GM18870 (cell line): ENCODE measurements at regions not wholly inside any gene's neighbourhood (a gene's known extent, or its start where the extent isn't known, plus 50 kb on each side); places are given as distances from the start of the nearest gene placed in this dataset.

Experiments used
- ATAC-seq: cut with Tn5 transposase; IDR thresholded peaks from one replicate; pipeline ENCODE4 v1.9.1; 2021; ENCODE audit warnings: moderate library complexity; ENCODE audit not compliant: unreplicated experiment

DNA sequence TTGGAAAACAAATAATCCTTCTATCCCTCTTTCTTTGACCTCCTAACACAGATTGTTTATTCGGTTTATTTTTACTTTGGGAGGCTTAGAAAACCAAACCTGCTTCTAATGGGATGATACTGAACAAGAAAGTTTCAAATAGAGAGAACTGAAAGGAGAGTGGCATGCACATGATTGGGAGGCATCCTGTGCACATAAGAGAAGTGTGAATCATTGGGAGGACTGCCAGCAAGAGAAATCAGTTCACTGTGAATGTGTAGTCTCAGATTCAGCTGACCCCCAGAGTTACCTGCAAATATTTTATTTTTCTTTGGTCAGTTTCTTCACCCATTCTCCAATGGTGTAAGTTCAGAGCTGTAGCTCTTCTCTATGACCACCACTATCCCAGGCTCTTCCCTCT, 1363.2 kb upstream of the ACVR2A start:
- ATAC-seq, result no peak

- ATAC-seq, result no peak
These were observed 1367.4 kb upstream of the ACVR2A start for GRCh38 chr2:146477383-146477782.

- no peak for ATAC-seq
These were observed 1376.3 kb upstream of the ACVR2A start for GRCh38 chr2:146468578-146468977.

GRCh38 chr2:146467425-146467824, 1377.4 kb upstream of the ACVR2A start:
- no peak for ATAC-seq

GRCh38 chr2:146465460-146465859, 1379.4 kb upstream of the ACVR2A start:
- ATAC-seq, result no peak

GRCh38 chr2:146461068-146461467, 1383.8 kb upstream of the ACVR2A start:
- ATAC-seq, result peak; percentile 60

GRCh38 chr2:146458585-146458984, 1386.2 kb upstream of the ACVR2A start:
- ATAC-seq, result no peak

DNA sequence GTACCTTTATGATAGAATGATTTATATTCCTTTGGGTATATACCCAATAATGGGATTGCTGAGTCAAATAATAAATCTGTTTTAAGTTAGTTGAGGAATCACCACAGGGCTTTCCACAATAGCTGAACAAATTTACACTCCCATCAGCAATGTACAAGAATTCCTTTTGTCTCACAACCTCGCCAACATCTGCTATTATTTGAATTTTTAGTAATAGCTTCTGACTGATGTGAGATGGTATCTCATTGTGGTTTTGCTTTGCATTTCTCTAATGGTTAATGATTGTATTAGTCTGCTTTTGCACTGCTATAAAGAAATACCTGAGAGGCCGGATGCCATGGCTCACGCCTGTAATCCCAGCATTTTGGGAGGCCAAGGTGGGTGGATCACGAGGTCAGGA, 1387.6 kb upstream of the ACVR2A start:
- no peak for ATAC-seq

DNA sequence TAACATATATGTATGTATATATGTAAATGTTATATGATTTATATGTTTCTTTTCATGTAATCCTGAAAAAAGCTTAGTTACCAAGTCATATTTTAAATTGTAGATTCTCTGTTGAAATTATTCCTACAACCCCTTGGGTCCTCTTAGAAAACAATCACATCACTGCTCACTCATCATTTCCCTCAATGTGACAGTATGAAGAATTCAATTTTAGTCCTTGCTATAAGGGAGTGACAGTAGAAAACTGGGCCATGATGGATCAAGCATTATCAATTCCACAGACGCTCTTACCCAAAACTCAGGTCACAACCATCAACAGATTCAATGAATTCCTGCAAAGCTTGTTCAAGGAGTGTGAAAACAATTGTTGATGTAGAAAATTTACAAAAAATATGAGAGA, 1389.5 kb upstream of the ACVR2A start:
- ATAC-seq, result no peak

DNA sequence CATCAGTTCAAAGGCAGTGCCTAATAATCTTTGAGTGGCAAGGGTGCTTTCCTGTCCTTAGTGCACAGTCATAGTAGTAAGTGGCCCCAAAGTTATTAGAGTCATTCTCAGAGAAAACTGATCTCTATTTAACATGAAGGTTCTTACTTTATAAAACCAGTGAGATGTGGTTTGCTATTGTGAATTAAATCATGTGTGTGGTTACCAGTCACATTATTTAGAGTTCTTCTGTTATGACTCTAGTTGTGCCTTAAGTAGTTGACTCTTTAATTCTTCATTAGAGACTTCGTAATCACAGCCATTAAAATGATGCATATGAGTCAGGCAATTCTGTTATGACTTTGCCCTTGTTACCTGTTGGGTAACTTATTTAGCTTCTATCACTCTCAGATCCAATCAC, 1392.9 kb upstream of the ACVR2A start:
- peak; percentile 73 for ATAC-seq

DNA sequence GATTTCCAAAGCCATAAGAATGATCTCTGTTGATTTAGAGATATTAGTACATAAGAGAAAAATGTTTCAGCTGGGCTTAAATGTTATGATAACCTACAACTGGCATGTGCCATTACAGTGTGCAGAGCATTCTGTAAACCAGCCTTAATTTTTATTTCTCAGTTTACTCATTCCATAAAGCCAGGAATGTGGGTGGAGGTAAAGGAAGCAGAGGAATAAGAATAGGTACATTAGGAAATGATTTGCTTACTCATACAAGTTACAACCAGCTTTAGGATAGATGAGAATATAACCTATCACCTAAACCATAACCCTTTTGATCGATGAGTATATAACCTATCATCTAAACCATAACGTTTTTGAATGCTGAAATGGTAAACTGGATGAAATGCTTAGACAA, 1394.7 kb upstream of the ACVR2A start:
- ATAC-seq, result no peak

DNA sequence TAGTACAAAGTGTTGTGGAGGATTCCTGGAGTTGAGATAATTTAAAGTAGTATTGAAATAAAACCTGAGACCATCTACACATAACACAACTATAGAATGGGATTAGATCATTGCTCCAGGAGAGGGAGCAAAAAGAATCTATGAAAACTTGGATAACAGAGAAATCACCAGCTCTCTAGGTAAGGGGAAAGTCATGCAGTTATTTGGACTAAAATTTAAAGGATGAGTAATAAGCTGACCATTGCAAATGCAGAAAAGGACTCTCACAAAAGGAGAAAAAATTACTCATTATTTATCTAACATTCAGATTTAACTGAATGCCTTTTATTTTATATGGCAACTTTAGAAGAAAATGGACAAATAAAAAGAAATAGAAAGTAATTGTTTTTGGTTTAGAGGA, 1399.8 kb upstream of the ACVR2A start:
- ATAC-seq, result no peak

DNA sequence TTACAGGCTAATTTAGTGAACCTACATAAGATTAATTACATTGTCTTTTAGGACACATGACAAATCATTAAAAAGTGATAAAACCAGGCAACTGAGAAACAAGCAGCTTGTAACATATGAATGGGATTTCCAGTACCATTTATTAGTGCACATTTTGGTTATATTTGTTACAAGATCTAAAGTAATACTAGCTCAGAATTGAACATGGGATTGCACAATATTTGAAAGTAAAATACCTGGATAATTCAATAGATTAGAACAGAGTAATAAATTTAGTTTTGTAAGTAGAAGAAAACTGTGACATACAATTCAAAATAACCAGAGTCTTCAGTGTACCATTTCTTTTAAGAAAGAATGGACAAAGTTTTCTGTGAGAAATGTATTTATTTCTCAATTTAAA, 1400.7 kb upstream of the ACVR2A start:
- no peak for ATAC-seq

DNA sequence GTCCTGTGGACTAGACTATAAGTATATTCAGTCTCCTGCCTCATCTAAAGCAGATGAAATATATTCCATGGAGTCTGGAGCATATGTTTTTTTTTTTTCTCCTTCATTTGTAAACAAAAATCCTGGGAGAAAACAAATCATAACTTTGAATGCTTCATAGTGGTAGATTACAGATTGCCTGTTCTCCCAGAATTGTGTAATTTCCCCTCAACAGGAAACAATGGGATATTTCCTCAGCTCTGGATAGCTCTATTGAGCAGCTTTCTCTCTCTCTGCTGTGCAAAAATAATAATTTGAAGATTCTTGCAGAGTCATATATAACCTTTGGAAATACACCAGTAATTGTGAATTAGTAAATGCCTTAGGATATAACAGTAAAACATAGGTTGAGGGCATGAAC, 1406.6 kb upstream of the ACVR2A start:
- no peak for ATAC-seq

DNA sequence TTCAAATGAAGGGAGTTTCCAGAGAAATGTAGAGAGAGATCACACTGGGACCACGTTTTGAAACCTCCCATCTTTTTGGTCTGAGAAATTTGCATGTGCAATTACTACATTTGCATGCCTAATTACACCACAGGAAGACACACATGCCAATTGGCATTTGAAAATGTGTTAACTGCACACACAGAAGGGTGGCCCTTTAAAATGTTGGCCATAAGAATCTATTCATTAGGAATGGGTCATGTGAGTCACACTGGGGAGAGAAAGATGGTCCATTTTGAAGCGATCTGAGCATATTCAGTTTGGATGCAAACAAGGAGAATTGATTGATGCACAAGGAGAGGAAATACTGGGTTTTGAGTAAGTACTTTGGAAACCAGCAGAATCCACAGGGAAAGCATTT, 1407.1 kb upstream of the ACVR2A start:
- ATAC-seq, result no peak

- ATAC-seq, result no peak
These were observed 1411.5 kb upstream of the ACVR2A start for GRCh38 chr2:146433116-146433875.

- no peak for ATAC-seq
These were observed 1415.5 kb upstream of the ACVR2A start for GRCh38 chr2:146429366-146429765.

DNA sequence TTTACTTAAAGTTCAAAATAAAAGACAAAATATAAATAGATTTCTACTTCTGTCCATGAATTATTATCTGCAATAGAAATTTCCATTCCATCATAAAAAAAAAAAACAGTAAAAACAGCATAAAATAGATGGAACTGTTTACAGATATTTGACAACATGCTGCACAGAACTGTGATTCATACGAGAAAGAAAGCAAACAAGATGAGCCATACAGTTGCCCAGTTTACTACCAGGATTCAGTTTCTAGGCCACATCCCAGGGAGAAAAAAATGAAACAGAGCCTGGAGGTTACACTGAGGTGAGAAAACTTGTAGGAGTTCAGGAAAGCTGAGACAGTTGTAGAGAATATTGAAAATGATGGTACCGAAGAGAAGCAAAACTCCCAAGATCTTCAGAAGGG, 1426.9 kb upstream of the ACVR2A start:
- ATAC-seq, result no peak

GRCh38 chr2:146415291-146415690, 1429.5 kb upstream of the ACVR2A start:
- ATAC-seq, result no peak

DNA sequence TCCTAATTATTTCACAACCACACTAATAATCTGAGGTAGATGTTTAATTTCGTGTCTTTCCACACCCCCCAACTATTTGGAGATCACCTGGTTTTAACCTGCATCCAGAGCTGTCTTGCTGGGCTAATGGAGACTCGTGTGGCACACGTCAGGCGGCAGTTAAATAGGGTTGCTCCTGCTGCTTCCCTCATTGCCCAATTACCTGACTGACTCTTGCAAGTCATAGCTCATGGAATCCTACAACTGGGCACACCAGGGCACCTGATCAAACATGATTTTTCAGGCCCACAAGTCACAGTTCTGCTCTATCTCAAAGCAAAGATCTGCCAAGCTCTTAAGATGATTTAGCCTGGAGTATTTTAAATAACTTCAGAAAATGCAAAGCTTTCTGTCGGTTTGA, 1430.4 kb upstream of the ACVR2A start:
- no peak for ATAC-seq

DNA sequence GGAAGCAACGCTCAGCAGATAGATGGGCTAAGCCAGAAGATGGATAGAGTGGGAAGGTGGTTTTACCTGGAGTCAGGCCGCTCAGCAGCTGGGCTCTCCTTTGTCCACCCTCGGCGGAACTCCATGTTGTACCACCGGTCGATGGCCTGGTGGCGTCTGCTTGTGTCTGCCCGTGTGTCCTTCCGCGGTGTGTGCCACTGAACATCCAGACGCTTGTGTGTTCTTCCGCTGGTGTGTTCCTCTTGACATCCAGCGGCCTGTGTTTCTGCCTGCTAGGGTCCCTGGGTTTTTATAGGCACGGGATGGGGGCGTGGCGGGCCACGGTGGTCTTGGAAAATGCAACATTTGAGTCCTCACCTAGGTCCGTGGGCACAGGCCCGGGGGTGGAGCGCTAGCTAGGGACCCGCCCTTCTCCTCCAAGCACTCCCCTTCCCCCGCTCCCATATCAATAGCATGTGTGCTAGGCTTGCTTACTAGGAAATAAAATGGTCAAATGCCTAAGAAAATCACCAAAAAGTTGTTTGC, 1431.7 kb upstream of the ACVR2A start:
- no peak for ATAC-seq

DNA sequence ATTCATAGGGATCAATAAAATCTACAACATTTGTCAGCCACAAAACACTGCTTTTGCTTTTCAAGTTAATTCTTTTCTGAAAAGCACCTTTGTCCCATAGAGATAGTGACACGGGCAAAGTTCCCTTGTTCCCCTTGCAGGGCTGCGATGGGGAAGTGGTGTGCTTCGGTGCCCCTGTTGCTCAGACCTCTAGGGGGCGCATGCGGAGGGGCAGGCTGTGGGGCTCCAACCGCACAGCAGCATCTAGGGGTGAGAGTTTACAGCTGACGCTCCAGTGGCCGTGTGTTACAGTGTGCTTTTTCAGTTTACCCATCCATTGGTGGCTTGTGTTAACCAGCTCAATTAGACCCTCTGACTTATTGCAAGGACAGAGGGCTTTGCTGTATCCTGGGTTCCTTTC, 1432.2 kb upstream of the ACVR2A start:
- ATAC-seq, result no peak
